NOMO-1 (cell line): ENCODE measurements at regions not wholly inside any gene's neighbourhood (a gene's known extent, or its start where the extent isn't known, plus 50 kb on each side); places are given as distances from the start of the nearest gene placed in this dataset.
A peak's percentile ranks its signal among the peaks of the same experiment; 100 is the strongest.
"Not testable (repeated sequence)": the region's sequence is repeated elsewhere in the genome, so short reads cannot be mapped to it uniquely, and the experiment has no call there.

Experiments used
- DNase-seq, 2 experiments: peaks; one replicate each; lab custom pipeline; 2025; ENCODE audit not compliant: unreplicated experiment in 2 of 2; lab: John Stamatoyannopoulos, UW

- no peak for DNase-seq
Observed at GRCh38 chr11:13166036-13166435, 111.6 kb upstream of the BMAL1 start.

GRCh38 chr11:13168271-13168670, 109.3 kb upstream of the BMAL1 start:
- no peak for DNase-seq

GRCh38 chr11:13169709-13170108, 107.9 kb upstream of the BMAL1 start:
- no peak for DNase-seq

- DNase-seq, result no peak
Observed at GRCh38 chr11:13174090-13174489, 103.5 kb upstream of the BMAL1 start.

- DNase-seq, result peak in 1 of 2 experiments; percentile 55
Observed at GRCh38 chr11:13183094-13183825, 94.3 kb upstream of the BMAL1 start.

GRCh38 chr11:13183826-13184196, 93.8 kb upstream of the BMAL1 start:
- no peak for DNase-seq

GRCh38 chr11:13184295-13184794, 93.2 kb upstream of the BMAL1 start:
- DNase-seq, result no peak

GRCh38 chr11:13188179-13188578, 89.4 kb upstream of the BMAL1 start:
- DNase-seq, result no peak

- no peak for DNase-seq
Observed at GRCh38 chr11:13189561-13190426, 87.8 kb upstream of the BMAL1 start.

GRCh38 chr11:13193613-13194012, 84.0 kb upstream of the BMAL1 start:
- DNase-seq, result no peak

GRCh38 chr11:13197374-13197773, 80.2 kb upstream of the BMAL1 start:
- DNase-seq, result not testable (repeated sequence)

GRCh38 chr11:13205486-13205885, 72.1 kb upstream of the BMAL1 start:
- peak; percentile 58 to 67 for DNase-seq

- DNase-seq, result no peak
Observed at GRCh38 chr11:13206086-13206640, 71.4 kb upstream of the BMAL1 start.

GRCh38 chr11:13207270-13207664, 70.3 kb upstream of the BMAL1 start:
- DNase-seq, result no peak

GRCh38 chr11:13207665-13208594, 69.7 kb upstream of the BMAL1 start:
- DNase-seq, result peak; percentile 55 to 83

GRCh38 chr11:13208921-13209320, 68.7 kb upstream of the BMAL1 start:
- no peak for DNase-seq

- DNase-seq, result peak in 1 of 2 experiments; percentile 21
Observed at GRCh38 chr11:13209379-13209778, 68.2 kb upstream of the BMAL1 start.

GRCh38 chr11:13210424-13210823, 67.2 kb upstream of the BMAL1 start:
- DNase-seq, result no peak

GRCh38 chr11:13214276-13214675, 63.3 kb upstream of the BMAL1 start:
- no peak for DNase-seq

GRCh38 chr11:13215149-13215548, 62.4 kb upstream of the BMAL1 start:
- no peak for DNase-seq
